ENCODE measurements at regions not wholly inside any gene's neighbourhood (a gene's known extent, or its start where the extent isn't known, plus 50 kb on each side); places are given as distances from the start of the nearest gene placed in this dataset.

DNA sequence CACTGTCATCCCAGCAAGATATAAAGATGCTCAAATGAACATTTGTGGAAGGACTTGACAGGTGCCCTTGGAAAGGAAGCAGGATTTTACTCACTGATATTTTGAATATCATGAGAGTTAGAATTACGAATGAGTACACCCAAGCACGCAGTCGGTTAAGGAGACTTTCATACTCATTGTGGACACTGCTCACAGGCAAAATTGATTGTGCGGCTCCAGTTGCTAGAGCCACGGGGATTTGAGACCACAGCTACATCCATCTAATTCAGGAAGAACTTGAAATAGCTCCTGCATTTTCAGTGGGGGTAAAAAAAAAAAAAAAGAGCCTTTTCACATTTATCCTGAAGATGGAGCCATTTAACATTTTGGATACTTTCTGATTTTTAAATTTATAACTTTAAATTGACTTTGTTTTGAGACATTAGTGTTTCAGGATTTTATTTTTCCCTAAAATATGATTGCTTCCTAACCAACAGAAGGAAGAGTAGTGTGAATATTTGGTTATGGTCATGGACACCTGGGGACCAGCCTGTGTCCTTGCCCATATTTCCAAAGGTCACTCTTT, 1080.1 kb upstream of the EEF2KMT start:
- TF ChIP-seq, protein P1, sequence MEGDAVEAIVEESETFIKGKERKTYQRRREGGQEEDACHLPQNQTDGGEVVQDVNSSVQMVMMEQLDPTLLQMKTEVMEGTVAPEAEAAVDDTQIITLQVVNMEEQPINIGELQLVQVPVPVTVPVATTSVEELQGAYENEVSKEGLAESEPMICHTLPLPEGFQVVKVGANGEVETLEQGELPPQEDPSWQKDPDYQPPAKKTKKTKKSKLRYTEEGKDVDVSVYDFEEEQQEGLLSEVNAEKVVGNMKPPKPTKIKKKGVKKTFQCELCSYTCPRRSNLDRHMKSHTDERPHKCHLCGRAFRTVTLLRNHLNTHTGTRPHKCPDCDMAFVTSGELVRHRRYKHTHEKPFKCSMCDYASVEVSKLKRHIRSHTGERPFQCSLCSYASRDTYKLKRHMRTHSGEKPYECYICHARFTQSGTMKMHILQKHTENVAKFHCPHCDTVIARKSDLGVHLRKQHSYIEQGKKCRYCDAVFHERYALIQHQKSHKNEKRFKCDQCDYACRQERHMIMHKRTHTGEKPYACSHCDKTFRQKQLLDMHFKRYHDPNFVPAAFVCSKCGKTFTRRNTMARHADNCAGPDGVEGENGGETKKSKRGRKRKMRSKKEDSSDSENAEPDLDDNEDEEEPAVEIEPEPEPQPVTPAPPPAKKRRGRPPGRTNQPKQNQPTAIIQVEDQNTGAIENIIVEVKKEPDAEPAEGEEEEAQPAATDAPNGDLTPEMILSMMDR (conservative IDR thresholded peaks at IDR 0.05; ENCODE audit: low read length) = no peak
- no peak for TF ChIP-seq EZH2phosphoT487 (IDR thresholded peaks at IDR 0.05; ENCODE audit: borderline replicate concordance, low read depth, low read length)
